ENCODE measurements at regions not wholly inside any gene's neighbourhood (a gene's known extent, or its start where the extent isn't known, plus 50 kb on each side); places are given as distances from the start of the nearest gene placed in this dataset.
"Not testable (repeated sequence)": the region's sequence is repeated elsewhere in the genome, so short reads cannot be mapped to it uniquely, and the experiment has no call there.

GRCh38 chr2:188767176-188767575, 207.0 kb upstream of the COL3A1 start:
- DNase-seq (ENCODE audit: low spot score in 2 of 2) (no peak), ATAC-seq (no peak)
- Mint-ChIP-seq H3K27ac (no peak overlapping the region), H3K36me3 (no peaks in the 10 kb centered on the region), H3K9me3 (peaks cover 3 to 6% of the 10 kb centered on the region in 2 donors)

- peaks cover 0 to 6% of the 10 kb centered on the region in 2 donors for H3K9me3 Mint-ChIP-seq
- H3K27ac Mint-ChIP-seq = no peak overlapping the region
- no peak for DNase-seq (ENCODE audit: low spot score in 2 of 2)
- no peaks in the 10 kb centered on the region for H3K36me3 Mint-ChIP-seq
- ATAC-seq = no peak
Measured at GRCh38 chr2:188770296-188770695, 203.9 kb upstream of the COL3A1 start.

DNA sequence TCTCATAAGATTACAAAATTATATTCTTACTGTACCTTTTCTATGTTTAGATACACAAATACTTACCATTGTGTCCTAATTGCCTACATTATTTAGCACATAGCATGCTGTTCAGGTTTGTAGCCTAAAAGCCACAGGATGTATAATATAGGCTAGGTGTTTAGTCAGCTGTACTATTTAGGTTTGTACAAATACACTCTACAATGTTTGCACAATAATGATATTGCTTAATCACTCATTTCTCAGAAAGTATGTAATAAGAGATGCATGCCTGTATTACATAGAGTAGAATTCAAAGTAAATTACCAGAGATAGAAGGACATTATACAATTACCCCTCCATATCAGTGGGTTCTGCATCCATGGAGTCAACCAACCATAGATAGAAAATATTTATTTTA, 201.1 kb upstream of the COL3A1 start:
- no peak for DNase-seq (ENCODE audit: low spot score in 2 of 2)
- ATAC-seq = no peak
- no peaks in the 10 kb centered on the region for H3K36me3 Mint-ChIP-seq
- H3K27ac Mint-ChIP-seq = no peak overlapping the region
- peaks cover 0 to 6% of the 10 kb centered on the region in 2 donors for H3K9me3 Mint-ChIP-seq

DNA sequence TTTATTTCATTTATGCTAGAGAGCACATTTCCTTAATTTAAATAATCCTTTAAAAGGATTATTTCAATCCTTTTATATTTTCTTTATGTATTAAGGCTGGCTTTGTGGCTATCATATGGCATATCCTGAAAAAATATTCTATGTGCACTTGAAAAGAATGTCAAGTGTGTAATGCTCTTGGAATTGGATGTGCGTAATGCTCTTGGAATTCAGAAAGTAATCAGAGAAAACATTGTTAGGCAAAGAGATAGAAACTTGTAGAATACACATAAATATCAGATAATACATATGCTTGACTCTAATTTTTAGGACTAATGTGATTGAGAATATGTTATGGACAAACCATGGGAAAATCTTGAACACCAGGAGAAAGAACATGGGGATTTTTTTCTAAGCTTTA, 197.5 kb upstream of the COL3A1 start:
- Mint-ChIP-seq H3K27ac (no peak overlapping the region), H3K9me3 (peaks cover 0 to 5% of the 10 kb centered on the region in 2 donors), H3K36me3 (no peaks in the 10 kb centered on the region)
- DNase-seq (ENCODE audit: low spot score in 2 of 2) = no peak
- no peak for ATAC-seq

DNA sequence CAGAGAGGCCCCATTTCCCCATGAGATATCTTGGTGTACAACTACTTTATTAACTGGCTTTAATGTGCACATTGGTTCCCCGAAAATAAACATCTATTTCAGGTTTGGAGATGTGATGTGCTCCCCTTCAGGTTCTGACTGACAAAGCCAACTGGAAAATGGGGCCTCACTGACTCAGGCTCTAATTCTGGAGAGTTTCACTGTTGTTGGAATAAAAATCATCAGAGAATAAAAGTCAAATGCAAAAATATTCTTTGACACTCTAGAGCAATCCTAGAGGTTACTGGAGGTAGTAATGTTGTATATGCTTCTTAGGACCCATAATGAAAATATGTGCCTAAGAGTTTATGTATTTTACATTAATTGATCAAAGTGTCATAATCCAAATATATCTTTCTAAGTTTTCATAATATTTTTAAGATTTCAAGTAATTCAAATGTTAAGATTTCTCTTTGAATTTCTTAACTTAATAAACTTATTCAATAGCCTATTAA, 189.9 kb upstream of the COL3A1 start:
- H3K9me3 Mint-ChIP-seq = no peaks in the 10 kb centered on the region
- ATAC-seq = no peak
- no peak overlapping the region for H3K27ac Mint-ChIP-seq
- H3K36me3 Mint-ChIP-seq = no peaks in the 10 kb centered on the region
- DNase-seq (ENCODE audit: low spot score in 2 of 2) = no peak

DNA sequence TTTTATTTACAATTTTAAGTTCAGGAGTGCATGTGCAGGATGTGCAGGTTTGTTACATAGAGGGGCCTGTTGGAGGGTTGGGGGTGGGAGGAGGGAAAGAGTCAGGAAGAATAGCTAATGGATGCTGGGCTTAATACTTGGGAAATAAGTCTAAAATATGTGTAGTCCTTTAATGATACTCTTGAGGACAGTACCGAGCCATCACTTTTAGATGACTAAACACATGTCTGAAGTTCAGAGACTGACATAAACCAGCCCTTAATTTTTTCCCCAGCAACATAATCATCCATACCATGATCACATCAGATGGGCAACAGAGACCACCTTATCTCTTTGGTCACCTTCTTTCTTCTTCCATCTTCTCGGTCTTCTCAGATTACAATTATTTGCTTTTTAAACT, 189.1 kb upstream of the COL3A1 start:
- H3K36me3 Mint-ChIP-seq = no peaks in the 10 kb centered on the region
- no peak overlapping the region for H3K27ac Mint-ChIP-seq
- DNase-seq (ENCODE audit: low spot score in 2 of 2) = no peak
- no peaks in the 10 kb centered on the region for H3K9me3 Mint-ChIP-seq
- no peak for ATAC-seq

GRCh38 chr2:188785490-188785889, 188.7 kb upstream of the COL3A1 start:
- Mint-ChIP-seq H3K9me3 (no peaks in the 10 kb centered on the region), H3K27ac (no peak overlapping the region), H3K36me3 (no peaks in the 10 kb centered on the region)
- DNase-seq (ENCODE audit: low spot score in 2 of 2) (no peak), ATAC-seq (no peak)

- Mint-ChIP-seq H3K36me3 (no peaks in the 10 kb centered on the region), H3K9me3 (no peaks in the 10 kb centered on the region), H3K27ac (no peak overlapping the region)
- DNase-seq (ENCODE audit: low spot score in 2 of 2) (no peak), ATAC-seq (no peak)
Measured at GRCh38 chr2:188786368-188786841, 187.8 kb upstream of the COL3A1 start.

- H3K27ac Mint-ChIP-seq = no peak overlapping the region
- no peaks in the 10 kb centered on the region for H3K36me3 Mint-ChIP-seq
- DNase-seq (ENCODE audit: low spot score in 2 of 2) (no peak), ATAC-seq (no peak)
- H3K9me3 Mint-ChIP-seq = no peaks in the 10 kb centered on the region
Measured at GRCh38 chr2:188787021-188787657, 187.0 kb upstream of the COL3A1 start.

DNA sequence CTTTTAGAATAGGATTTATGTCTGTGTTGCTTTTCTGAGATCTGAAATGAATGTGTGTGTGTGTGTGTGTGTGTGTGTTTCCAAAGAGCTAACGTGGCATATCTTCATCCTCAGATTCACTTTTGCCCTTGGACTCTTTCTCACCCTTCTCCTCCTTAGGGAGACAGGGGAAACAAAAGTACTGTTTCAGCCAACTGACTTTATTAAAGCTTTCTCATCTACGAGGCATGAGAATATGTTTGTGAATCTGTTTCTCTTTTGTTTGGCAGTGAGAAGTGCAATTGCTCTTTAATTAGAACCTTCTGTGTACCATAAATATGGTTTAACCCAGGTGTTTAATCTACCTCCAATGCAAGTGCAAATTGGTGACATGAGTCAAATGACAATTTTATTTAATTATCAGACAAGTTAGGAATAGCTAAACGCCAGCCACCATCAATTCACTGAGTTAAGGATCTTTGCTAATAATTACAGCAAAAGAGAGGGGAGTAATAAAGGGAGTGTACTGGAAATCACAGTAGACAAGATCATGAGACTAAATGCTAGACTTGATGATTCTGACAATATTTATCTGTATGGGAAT, 186.4 kb upstream of the COL3A1 start:
- no peak for DNase-seq (ENCODE audit: low spot score in 2 of 2)
- no peak for ATAC-seq
- Mint-ChIP-seq H3K36me3 (no peaks in the 10 kb centered on the region), H3K9me3 (no peaks in the 10 kb centered on the region), H3K27ac (no peak overlapping the region)

- no peak overlapping the region for H3K27ac Mint-ChIP-seq
- no peaks in the 10 kb centered on the region for H3K36me3 Mint-ChIP-seq
- no peaks in the 10 kb centered on the region for H3K9me3 Mint-ChIP-seq
- ATAC-seq (no peak), DNase-seq (ENCODE audit: low spot score in 2 of 2) (no peak)
Measured at GRCh38 chr2:188788621-188789020, 185.6 kb upstream of the COL3A1 start.

DNA sequence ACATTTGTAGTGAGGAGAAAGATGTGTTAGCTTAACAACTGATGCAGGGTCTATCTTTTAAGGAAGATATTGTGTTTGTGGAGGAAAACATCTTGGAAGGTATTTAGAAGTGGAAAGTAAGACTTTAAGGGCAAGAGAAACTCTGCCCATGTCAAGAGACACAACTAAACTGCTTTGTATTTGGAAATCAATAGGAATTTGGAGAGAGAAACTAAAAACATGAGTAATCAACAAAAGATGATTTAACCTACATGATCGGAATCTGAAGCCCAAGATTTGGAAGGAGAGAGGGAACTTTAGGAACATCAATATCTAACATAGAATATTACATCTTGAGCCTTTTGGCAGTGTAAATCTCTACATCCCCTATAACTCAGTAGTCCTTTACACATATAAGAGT, 184.2 kb upstream of the COL3A1 start:
- H3K27ac Mint-ChIP-seq = no peak overlapping the region
- ATAC-seq (no peak), DNase-seq (ENCODE audit: low spot score in 2 of 2) (no peak)
- H3K36me3 Mint-ChIP-seq = no peaks in the 10 kb centered on the region
- H3K9me3 Mint-ChIP-seq = no peaks in the 10 kb centered on the region

DNA sequence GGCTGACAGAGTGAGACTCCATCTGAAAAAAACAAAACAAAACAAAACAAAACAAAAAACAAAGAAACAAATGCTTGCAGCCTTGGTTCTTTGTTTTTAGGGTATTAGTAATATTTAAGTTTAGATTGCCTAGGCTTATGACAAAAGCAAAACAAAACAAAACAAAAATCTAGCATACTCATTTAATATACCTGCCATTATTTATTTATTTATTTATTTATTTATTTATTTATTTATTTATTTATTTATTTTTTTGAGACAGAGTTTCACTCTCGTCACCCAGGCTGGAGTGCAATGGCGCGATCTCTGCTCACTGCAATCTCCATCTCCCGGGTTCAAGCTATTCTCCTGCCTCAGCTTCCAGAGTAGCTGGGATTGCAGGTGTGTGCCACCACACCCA, 179.7 kb upstream of the COL3A1 start:
- not testable (repeated sequence) for H3K36me3 Mint-ChIP-seq; DNase-seq (ENCODE audit: low spot score in 2 of 2); H3K27ac Mint-ChIP-seq; ATAC-seq; H3K9me3 Mint-ChIP-seq

- no peak for ATAC-seq
Measured at GRCh38 chr2:188795762-188796161, 178.4 kb upstream of the COL3A1 start.

DNA sequence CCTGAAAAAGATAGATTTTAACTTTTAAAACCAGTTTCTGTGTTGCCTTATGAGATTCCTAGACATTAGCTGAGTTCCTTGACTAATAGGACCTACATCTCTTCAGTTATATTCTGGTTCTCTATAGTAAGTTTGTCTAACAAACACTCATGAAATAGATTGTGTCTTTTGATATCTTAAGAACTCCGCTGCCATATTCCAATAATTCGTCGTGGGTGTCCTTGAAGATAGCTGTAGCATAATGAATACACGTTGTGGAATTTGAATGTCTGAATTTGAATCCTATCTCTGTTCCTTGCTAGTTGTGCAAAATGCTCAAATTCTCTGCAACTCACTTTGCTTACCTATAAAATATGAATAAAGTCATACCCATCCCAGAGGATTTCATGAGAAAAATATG, 176.8 kb upstream of the COL3A1 start:
- ATAC-seq = no peak
- Mint-ChIP-seq H3K9me3 (peaks cover 5 to 12% of the 10 kb centered on the region in 2 donors), H3K36me3 (no peaks in the 10 kb centered on the region), H3K27ac (no peak overlapping the region)
- DNase-seq (ENCODE audit: low spot score in 2 of 2) = no peak

More at GRCh38 chr2:188795762-188796161, 178.4 kb upstream of the COL3A1 start:
- DNase-seq (ENCODE audit: low spot score in 2 of 2) = no peak
- H3K36me3 Mint-ChIP-seq = no peaks in the 10 kb centered on the region
- H3K9me3 Mint-ChIP-seq = peaks cover 4 to 8% of the 10 kb centered on the region in 2 donors
- no peak overlapping the region for H3K27ac Mint-ChIP-seq

DNA sequence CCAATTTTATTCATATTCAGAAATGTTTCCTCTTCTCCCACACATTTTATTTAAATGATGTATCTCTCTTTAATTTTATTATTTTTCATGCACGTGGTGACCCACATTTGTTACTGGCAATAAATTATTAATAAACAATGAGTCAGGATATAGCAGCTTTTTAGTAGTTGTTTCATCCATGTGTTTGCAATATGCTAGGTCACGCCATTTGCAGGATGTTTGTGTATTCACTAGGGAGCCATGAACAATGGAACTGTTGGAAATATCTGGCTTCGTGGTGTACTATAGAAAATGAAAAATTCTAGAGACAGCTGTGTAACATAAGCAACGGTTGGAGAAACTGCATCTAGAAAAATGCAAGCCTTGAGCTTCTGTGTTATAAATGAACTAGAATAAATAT, 176.0 kb upstream of the COL3A1 start:
- Mint-ChIP-seq H3K9me3 (peaks cover 11 to 19% of the 10 kb centered on the region in 2 donors), H3K27ac (no peak overlapping the region), H3K36me3 (no peaks in the 10 kb centered on the region)
- DNase-seq (ENCODE audit: low spot score in 2 of 2) = no peak
- ATAC-seq = no peak

DNA sequence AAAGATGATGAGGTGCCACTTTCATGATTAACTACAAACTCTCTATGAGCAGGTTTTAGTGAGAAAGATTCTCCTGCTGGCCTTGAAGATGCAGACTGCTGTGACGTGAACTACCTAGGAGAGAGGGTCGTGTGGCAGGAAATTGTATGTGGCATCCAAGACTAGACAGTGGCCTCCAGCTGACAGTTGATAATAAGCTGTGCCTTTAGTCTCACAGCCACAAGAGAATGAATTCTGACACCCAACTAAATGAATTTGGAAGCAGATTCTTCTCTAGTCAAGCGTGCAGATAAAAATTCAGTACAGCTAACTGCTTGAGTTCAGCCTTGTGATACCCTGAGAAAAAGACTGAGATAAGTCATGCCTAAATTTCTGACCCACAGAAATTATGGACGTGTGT, 169.0 kb upstream of the COL3A1 start:
- no peak overlapping the region for H3K27ac Mint-ChIP-seq
- no peaks in the 10 kb centered on the region for H3K36me3 Mint-ChIP-seq
- ATAC-seq = no peak
- no peak for DNase-seq (ENCODE audit: low spot score in 2 of 2)
- H3K9me3 Mint-ChIP-seq = peaks cover 11 to 16% of the 10 kb centered on the region in 2 donors

DNA sequence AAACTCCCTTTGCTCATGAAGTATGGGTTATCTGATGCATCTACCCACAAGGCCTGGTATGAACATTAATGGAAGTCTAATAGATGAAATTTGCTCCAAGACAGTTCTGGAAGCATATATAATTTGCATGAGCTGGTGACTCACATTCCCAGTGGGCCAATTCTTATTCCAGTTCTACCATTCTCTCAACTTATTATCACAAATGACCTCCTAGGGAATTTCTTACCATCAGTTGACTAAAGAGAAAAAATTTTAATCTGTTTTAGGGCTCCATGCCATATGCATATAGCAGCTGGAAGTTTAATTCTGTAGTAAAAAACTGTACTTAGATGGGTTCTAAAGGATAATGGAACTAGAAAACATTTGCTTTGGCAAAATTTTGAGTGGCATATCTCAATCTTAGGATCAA, 165.2 kb upstream of the COL3A1 start:
- Mint-ChIP-seq H3K36me3 (no peaks in the 10 kb centered on the region), H3K27ac (no peak overlapping the region), H3K9me3 (no peaks in the 10 kb centered on the region)
- no peak for ATAC-seq
- no peak for DNase-seq (ENCODE audit: low spot score in 2 of 2)
